ES-I3 (cell line): ENCODE measurements at regions not wholly inside any gene's neighbourhood (a gene's known extent, or its start where the extent isn't known, plus 50 kb on each side); places are given as distances from the start of the nearest gene placed in this dataset.

Experiments used
- H3K36me3 ChIP-seq: 2 replicates; pipeline ENCODE4 v1.6.1; 2013; ENCODE audit warnings: mild to moderate bottlenecking, low read length, control low read depth, moderate library complexity; ENCODE audit not compliant: insufficient read depth
- H3K4me1 ChIP-seq: 2 replicates; pipeline ENCODE4 v1.6.1; 2013; ENCODE audit warnings: mild to moderate bottlenecking, control low read depth, low read length; ENCODE audit not compliant: insufficient read depth
- H3K9ac ChIP-seq: 2 replicates; pipeline ENCODE4 v1.6.1; 2013; ENCODE audit warnings: low read depth, mild to moderate bottlenecking, low read length, moderate library complexity
- H3K9me3 ChIP-seq: 2 replicates; pipeline ENCODE4 v1.6.1; 2013; ENCODE audit warnings: mild to moderate bottlenecking, low read length, moderate library complexity; ENCODE audit not compliant: control insufficient read depth, insufficient read depth

DNA sequence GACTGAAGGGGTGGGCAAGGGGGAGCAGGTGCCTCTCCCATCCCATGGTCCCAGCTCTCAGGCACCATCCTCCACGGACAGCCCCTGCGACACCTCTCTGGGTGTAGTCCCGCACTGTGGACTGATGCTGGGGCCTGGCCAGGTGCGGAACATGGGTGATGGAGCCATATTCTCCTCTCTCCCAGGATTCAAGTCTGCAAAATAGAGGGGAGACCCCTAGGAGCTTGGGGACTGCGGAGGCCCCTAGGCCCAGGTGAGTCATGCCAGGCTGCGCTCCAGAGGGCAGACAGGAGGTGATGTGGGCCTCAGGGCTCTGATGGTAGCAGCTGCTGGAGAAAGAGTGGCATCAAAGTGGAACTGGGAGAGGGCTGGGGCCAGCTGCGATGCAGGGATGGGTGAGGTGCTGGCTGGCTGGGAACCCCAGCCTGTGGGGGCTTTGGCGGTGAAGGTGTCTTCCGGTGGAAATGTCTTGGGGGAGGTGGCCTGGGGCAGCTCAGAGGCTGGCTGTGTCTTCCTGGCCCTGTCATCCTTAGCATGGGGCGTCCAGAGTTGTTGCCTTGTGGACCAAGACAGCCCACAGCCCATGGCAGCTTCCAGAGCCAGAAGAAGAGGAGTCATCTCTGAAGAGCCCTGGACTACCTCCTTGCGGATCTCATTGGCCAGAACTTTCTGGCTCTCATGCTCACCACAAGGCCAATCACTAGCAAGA lies 149.1 kb downstream of the KIF26A start:
- Histone ChIP-seq H3K36me3 (no peaks in the 10 kb centered on the region), H3K9me3 (no peaks in the 10 kb centered on the region), H3K9ac (no peak overlapping the region), H3K4me1 (peaks cover 22% of the 10 kb centered on the region)

DNA sequence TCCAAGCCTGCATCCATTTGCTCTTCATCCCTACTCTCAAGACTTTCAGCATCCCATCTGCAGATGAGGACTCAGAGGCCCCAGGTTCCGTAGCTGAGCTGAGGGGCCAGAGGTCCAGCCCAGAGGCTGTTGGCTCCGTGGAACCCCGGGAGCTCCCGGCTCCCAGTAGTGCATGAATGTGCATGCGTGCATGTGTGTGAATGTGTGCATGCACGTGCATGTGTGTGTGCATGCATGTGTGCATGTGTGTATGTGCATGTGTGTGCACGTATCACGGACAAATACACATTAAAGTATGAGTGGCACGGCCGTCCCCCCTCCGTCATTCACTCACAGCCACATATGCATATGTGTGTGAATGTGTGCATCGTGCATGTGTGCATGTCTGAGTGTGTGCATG lies 149.9 kb downstream of the KIF26A start:
- Histone ChIP-seq H3K36me3 (no peaks in the 10 kb centered on the region), H3K9me3 (no peaks in the 10 kb centered on the region), H3K4me1 (peaks cover 23% of the 10 kb centered on the region), H3K9ac (no peak overlapping the region)

DNA sequence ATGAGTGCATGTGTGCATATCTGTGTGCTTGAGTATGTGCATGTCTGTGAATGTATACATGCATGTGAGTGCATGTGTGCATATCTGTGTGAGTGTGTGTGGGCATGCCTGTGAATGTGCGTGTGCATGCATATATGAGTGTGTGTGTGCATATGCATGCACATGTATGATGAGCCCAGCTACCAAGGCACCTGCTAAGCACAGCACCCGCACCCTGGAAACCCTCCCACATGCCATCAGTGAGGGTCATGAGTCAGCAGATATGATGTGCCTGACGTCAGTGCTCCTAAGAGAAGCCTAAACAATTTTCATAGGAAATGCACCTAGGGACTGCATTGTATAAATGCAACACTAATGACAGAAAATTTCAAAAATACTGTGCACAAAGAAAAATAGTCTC lies 151.1 kb downstream of the KIF26A start:
- Histone ChIP-seq H3K4me1 (peaks cover 23% of the 10 kb centered on the region), H3K9me3 (no peaks in the 10 kb centered on the region), H3K9ac (no peak overlapping the region), H3K36me3 (no peaks in the 10 kb centered on the region)

DNA sequence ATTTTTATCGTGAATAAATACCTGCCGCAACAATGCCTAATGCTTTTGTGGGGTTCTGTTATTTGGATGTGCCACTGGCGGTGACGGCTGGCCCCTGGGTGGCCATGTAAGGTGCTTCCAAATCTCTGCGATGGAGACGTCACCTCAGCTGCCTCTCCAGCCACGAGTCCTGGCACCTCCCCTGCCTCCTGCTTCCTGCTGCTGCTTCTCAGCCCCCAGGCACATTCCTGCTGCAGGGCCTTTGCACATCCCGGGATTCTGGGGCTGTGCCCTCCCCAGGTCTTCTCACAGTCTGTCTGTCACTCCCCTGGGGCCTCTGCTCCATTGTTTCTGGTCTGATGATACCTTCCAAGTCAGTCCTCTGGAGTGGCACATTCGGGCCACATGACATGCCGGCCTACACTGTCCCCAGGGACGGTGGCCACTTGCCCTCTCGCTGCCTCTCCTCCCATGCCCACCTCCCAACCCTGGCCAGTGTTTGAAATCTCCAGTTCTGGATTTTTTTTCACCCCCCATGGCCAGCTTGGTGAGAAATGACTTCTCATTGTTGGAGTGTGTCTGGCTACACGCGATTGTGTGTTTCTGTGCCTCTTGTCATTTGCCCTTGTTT lies 151.8 kb downstream of the KIF26A start:
- Histone ChIP-seq H3K9me3 (no peaks in the 10 kb centered on the region), H3K9ac (no peak overlapping the region), H3K4me1 (peaks cover 23% of the 10 kb centered on the region), H3K36me3 (no peaks in the 10 kb centered on the region)

DNA sequence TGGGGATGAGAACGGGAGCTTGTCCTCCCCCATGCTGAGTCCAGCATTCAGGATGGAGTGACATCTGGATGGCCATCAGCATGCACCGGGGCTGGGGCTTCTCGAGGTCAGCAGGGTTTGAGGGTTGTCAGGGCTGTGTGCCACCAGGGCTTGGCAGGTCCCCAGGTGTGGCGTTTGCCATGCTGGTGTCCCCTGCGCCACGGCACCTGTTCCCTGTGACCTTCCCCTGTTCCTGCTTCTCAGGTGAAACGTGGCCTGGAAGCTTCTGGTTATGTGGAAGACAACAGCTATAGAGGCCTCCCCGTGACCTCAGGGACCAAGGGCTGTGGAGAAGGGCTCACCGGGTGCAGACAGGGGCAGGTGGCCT lies 152.4 kb downstream of the KIF26A start:
- no peaks in the 10 kb centered on the region for H3K9me3 ChIP-seq
- H3K36me3 ChIP-seq = no peaks in the 10 kb centered on the region

DNA sequence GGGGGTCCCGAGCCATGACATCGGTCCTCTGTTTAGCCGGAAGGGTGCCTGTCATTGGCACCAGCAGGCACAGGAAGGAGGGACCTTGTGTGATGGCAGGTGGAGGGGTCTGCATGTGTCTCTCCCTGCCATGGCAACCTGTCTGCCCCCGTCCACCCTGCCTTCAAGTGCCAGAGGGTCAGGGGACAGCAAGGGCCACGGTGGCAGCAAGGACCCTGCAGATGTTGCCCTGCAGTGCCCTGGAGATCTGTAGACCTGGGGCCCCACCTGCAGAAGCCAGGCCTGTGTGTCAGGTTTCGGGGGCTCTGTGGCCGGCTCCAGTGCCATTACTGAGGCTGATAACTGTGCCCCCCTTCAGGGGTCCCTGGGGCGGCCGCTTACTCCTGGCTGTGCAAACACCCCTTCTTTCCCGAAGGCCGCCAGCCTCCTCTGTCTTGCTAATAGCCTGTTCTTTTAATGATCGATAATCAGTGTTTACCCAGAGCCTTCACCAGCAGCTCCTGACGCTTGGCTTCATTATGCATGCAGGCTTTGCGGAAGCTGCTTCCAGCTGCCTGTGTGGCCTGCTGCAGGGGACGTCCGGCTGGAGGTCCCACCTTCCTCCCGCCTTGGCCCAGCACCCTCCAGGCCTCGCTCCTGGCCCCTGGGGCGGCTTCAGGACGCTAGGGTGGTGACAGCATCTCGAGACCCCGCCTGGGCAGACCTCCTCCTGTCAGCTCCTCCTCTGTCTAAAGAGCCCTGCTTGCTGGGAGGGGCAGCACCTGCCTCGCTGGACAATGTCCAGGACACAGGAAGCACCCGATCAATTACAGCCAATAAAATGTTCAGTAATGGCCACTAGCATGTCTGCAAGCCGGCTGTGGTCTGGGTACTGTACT lies 153.0 kb downstream of the KIF26A start:
- Histone ChIP-seq H3K9me3 (no peaks in the 10 kb centered on the region), H3K9ac (no peak overlapping the region), H3K4me1 (peaks cover 23% of the 10 kb centered on the region), H3K36me3 (no peaks in the 10 kb centered on the region)

More for the DNA sequence above, 152.4 kb downstream of the KIF26A start:
- peaks cover 23% of the 10 kb centered on the region for H3K4me1 ChIP-seq
- no peak overlapping the region for H3K9ac ChIP-seq

DNA sequence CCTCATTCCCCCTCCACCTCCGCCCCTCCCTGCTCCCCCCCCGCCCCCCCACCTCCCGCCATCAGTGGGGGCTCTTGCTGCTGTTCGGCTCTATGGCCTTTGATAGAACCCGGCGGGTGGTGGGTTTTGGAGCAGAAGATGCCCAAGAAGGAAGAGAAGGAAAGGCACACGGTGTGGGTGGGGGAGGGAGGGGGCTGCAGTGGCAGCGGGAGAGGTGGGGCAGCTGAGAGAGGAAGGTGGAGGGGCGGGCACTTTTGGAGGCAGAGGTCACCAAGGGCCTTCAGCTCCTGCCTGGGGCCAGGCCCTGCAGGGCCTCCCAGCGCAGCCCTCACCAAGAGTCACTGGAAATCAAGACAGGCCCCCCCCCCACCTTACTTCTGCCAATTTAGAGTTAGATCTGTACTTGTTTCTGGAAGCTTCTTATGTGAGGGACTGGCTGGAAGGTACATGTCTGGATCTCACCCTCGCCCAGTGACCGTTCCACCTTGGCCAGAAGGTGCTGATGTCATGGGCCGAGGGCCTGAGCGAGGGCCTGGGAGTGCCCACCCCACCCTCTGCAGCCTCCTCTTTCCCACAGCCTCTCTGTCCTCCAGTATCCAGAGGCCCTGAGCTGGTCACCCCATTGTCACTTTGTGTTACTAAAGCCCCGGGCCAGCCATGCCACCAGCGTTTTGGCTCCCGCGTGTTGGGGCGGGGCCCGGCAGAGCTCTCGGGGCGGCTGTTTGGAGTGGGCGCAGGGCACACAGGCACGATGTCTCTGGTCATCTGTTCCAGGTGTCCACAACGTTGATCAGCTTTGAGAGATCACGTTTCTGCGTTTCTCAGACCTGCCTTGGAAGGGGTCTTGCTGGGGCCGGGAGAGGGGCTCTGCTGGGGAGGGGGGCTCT lies 153.9 kb downstream of the KIF26A start:
- Histone ChIP-seq H3K9ac (no peak overlapping the region; the same call in 1 of the 2 replicates), H3K36me3 (no peaks in the 10 kb centered on the region), H3K4me1 (peaks cover 23% of the 10 kb centered on the region), H3K9me3 (no peaks in the 10 kb centered on the region)

DNA sequence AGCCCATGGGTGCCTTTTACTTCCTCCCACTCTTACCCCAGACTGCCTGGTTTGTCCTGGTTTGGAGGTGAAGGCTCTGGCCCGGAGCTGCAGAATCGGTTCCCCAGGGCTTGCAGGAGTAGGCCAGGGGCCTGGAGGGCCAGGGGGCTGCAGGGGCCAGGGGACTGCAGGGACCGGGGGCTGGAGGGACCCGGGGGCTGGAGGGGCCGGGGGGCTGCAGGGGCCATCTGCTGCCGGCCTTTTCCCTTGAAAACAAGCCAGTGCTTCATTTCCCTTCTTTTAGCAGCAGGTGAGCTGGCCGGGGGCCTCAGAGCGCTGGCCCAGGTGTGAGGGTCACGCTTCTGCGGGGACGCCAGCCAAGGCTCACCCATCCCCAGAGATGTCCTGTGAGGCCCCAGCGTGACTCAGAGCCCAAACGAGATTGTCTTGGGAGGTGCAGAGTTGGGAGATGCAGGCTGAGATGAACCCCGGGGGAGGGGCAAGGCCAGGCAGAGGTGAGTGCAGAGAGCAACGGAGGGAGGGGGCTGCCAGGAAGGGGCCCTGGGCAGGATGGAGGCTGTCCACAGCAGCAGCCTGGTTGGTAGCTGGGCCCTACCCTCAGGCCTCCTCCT lies 154.9 kb downstream of the KIF26A start:
- Histone ChIP-seq H3K4me1 (peaks cover 23% of the 10 kb centered on the region), H3K9me3 (no peaks in the 10 kb centered on the region), H3K9ac (no peak overlapping the region), H3K36me3 (no peaks in the 10 kb centered on the region)

DNA sequence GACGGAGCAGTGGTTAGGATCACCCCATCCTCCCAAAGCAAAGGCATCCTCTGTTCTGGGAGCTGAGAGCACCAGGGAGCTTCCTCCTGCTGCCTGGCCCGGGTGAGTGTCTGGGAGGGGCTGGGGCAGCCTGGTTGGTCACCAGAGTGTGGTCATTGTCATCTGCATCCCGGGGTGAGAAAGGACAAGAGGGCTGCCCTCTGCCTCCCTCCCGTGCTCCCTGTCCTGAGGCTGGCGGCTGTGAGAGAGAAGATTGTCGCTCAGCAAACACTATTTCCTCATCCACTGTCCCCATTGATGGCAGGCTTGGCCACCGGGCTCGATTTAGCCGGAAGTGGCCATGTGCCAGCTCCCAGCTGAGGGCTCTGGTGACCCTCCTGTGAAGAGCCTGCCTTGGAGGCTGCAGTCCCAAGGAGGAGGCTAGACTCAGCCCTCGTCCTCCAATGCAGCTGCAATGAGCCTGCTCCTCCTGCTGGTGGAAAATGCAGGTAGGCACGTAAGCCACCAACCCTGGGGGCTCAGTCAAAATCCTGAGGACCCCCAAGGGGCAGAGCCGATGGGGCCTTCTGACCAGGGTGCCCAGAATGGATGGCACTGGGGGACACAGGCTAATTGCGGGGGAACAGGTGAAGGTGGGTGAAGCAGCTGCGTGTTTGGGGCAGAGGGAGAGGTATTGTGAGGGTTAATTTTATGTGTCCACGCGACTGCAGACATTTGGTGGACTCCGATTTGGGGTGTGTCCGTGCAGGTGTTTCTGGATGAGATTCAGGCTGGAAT lies 155.7 kb downstream of the KIF26A start:
- Histone ChIP-seq H3K9ac (no peak overlapping the region), H3K4me1 (peaks cover 23% of the 10 kb centered on the region), H3K9me3 (no peaks in the 10 kb centered on the region)

DNA sequence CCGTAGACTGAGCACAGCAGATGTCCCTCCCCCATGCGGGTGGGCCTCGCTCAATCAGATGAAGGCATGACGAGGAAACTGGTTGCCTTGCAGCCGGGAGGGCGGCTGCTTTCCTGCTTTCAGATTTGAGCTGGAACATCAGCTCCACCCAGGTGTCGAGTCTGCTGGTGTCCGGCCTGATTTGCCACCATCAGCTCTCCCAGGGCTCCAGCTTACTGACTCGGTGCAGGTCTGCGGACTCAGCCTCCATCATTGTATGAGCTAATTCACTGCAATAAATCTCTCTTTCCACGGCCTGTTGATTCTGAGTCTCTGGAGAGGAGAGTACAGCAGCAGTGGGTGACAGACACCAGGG lies 156.2 kb downstream of the KIF26A start:
- H3K9ac ChIP-seq = no peak overlapping the region

More for the DNA sequence above, 155.7 kb downstream of the KIF26A start:
- no peaks in the 10 kb centered on the region for H3K36me3 ChIP-seq

DNA sequence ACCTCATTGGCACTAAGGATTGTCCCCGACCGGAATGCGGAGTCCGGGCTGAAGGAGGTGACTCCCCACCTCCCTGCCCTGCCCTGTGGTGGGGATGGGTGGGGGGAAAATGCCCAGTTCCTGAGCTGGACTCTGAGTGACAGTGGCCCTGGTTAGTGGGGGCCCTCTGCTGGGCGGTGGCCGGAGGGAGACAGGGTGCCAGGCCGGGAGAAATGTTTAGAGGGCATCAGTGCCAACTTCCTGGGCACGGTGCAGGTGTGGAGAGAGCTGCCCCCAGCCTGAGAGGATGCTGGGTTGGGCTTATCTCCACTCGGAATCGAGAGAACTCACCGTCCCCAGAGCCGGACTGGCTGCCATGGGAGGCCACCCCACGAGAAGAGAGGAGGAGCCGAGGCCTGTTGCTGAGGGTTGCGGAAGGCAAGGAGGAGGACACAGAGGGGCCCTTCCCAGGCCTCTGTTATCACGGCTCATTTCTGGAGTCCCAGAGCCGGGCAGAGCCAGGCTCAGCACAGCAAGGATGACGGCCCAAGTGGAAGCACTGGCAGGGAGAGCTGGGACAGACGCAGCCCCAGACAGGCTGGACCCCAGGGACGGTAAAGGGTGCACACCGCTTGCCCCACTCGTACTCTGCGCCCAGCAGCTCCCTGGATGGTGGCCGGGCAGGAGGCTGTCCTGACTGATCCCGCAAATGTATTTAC lies 156.7 kb downstream of the KIF26A start:
- Histone ChIP-seq H3K4me1 (peaks cover 18% of the 10 kb centered on the region), H3K36me3 (no peaks in the 10 kb centered on the region)

More for the DNA sequence above, 156.2 kb downstream of the KIF26A start:
- H3K36me3 ChIP-seq = no peaks in the 10 kb centered on the region
- peaks cover 23% of the 10 kb centered on the region for H3K4me1 ChIP-seq
- H3K9me3 ChIP-seq = no peaks in the 10 kb centered on the region

DNA sequence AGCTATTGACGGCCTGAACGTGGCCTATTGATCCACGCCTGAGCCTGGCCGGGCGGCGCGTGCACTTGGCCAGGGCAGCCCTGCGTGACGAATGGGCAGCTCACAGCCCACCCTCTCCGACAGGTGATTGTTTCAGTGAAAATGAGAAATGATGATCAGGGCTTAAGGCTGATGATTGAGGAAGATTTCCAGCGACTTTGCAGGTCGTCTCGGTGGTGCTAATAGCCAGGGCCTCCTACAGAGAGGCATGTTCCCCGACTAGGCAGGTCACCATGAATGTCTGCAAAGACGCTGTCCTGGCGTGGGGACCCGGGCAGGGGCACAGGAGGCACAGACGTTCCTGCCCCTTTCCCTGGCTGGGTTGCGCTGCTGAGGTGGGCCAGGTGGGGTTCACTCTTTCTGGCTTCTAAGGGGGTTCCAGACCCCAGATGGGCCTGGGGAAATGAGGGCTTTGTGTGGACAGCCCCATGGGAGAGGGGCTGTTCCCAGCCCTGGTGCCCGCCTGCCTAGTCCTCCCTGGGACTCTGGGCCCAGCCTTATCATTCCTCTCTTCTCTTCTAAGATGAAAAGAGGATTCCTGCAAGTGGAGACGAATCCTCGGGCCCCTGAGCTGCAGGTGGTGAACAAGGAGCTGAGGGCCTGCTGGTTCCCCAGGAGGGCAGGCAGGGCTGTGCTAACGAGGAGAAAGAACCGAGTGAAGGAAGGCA lies 157.4 kb downstream of the KIF26A start:
- H3K9ac ChIP-seq = no peak overlapping the region
- H3K9me3 ChIP-seq = no peaks in the 10 kb centered on the region
- no peaks in the 10 kb centered on the region for H3K36me3 ChIP-seq
- peaks cover 11% of the 10 kb centered on the region; the same call in 1 of the 2 replicates for H3K4me1 ChIP-seq

More for the DNA sequence above, 156.7 kb downstream of the KIF26A start:
- Histone ChIP-seq H3K9me3 (no peaks in the 10 kb centered on the region), H3K9ac (no peak overlapping the region)
